Endodermal cell (in vitro differentiated cells): ENCODE measurements at regions not wholly inside any gene's neighbourhood (a gene's known extent, or its start where the extent isn't known, plus 50 kb on each side); places are given as distances from the start of the nearest gene placed in this dataset.

Experiments used
- DNase-seq: peaks from one replicate; pipeline ENCODE4 v3.0.0-alpha.2; 2017
- H3K27ac ChIP-seq: 2 replicates; pipeline ENCODE4 v1.5.1; 2013; ENCODE audit warnings: mild to moderate bottlenecking, low read depth, low read length, moderate library complexity
- H3K27me3 ChIP-seq: 2 replicates; pipeline ENCODE4 v1.6.1; 2013; ENCODE audit warnings: mild to moderate bottlenecking, low read length, moderate library complexity; ENCODE audit not compliant: insufficient read depth, control insufficient read depth, poor library complexity, severe bottlenecking
- H3K36me3 ChIP-seq: 2 replicates; pipeline ENCODE4 v1.7.0; 2013; ENCODE audit warnings: mild to moderate bottlenecking, low read length, moderate library complexity; ENCODE audit not compliant: control insufficient read depth, insufficient read depth
- H3K4me1 ChIP-seq: one replicate; pipeline ENCODE4 v1.7.0; 2013; ENCODE audit warnings: low read length; ENCODE audit not compliant: control insufficient read depth, insufficient read depth
- H3K4me3 ChIP-seq: 2 replicates; pipeline ENCODE4 v1.5.1; 2013; ENCODE audit warnings: mild to moderate bottlenecking, low read length, moderate library complexity
- H3K9ac ChIP-seq: 2 replicates; pipeline ENCODE4 v1.6.1; 2013; ENCODE audit warnings: mild to moderate bottlenecking, low read length, moderate library complexity; ENCODE audit not compliant: poor library complexity, severe bottlenecking; ENCODE audit errors: extremely low read depth
- H3K9me3 ChIP-seq: 2 replicates; pipeline ENCODE4 v1.6.1; 2013; ENCODE audit warnings: mild to moderate bottlenecking, low read length, moderate library complexity; ENCODE audit not compliant: control insufficient read depth
- H3K27ac Mint-ChIP-seq: 2 replicates; pipeline ENCODE4 v1.8.0; 2020; ENCODE audit warnings: mixed read lengths
- H3K27me3 Mint-ChIP-seq: 2 replicates; pipeline ENCODE4 v1.8.0; 2021; ENCODE audit warnings: mild to moderate bottlenecking, mixed read lengths; ENCODE audit not compliant: insufficient read depth
- H3K36me3 Mint-ChIP-seq: 2 replicates; pipeline ENCODE4 v1.8.0; 2020; ENCODE audit warnings: low read depth, mixed read lengths
- H3K4me1 Mint-ChIP-seq: 2 replicates; pipeline ENCODE4 v1.8.0; 2020; ENCODE audit warnings: mixed read lengths
- H3K4me3 Mint-ChIP-seq: 2 replicates; pipeline ENCODE4 v1.8.0; 2020; ENCODE audit warnings: mild to moderate bottlenecking, moderate library complexity, mixed read lengths
- H3K9me3 Mint-ChIP-seq: 2 replicates; pipeline ENCODE4 v1.8.0; 2020; ENCODE audit warnings: mild to moderate bottlenecking, mixed read lengths
- WGBS, 2 experiments: methylation state at CpG; one replicate each; pipeline versions ENCODE4 v1.1.5 to v1.1.7; 2013; ENCODE audit warnings: missing lambda C conversion rate in 2 of 2, mixed read lengths in 1 of 2; ENCODE audit not compliant: insufficient coverage in 1 of 2, insufficient read length in 1 of 2; 5-methylcytosine and 5-hydroxymethylcytosine counted together
- TF ChIP-seq, protein P1 (sequence below): fragments of 200-600 bp; sonication (generic); conservative IDR thresholded peaks from 2 replicates; pipeline ENCODE4 v1.5.0; 2021; ENCODE audit warnings: antibody characterized with exemption, mild to moderate bottlenecking

DNA sequence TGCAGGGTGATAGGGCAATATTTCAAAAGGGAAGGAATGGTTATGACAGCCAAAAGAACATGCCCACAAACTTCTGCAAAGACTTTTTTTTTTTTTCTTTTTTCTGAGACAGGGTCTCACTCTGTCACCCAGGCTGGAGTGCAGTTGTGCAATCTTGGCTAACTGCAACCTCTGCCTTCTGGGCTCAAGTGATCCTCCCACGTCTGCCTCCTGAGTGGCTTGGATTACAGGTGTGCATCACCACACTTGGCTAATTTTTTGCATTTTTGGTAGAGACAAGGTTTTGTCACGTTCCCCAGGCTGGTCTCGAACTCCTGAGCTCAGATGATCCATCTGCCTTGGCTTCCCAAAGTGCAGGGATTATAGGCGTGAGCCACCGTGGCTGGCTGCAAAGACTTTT lies 117.6 kb upstream of the ADGRF1 start:
- Histone ChIP-seq H3K4me3 (no peak overlapping the region), H3K27ac (no peak overlapping the region), H3K36me3 (no peaks in the 10 kb centered on the region), H3K27me3 (no peaks in the 10 kb centered on the region), H3K9ac (no peak overlapping the region), H3K4me1 (peaks cover 10% of the 10 kb centered on the region), H3K9me3 (no peaks in the 10 kb centered on the region)
- H3K4me3 Mint-ChIP-seq = no peak overlapping the region
- peaks cover 2% of the 10 kb centered on the region for H3K9me3 Mint-ChIP-seq
- 89 to 98% methylated on average over 5 of the region's 5 CpGs for WGBS, 2 experiments
- no peak for DNase-seq
- H3K27ac Mint-ChIP-seq = no peak overlapping the region
- peaks cover 25% of the 10 kb centered on the region for H3K4me1 Mint-ChIP-seq
- no peaks in the 10 kb centered on the region for H3K27me3 Mint-ChIP-seq
- TF ChIP-seq, protein P1, sequence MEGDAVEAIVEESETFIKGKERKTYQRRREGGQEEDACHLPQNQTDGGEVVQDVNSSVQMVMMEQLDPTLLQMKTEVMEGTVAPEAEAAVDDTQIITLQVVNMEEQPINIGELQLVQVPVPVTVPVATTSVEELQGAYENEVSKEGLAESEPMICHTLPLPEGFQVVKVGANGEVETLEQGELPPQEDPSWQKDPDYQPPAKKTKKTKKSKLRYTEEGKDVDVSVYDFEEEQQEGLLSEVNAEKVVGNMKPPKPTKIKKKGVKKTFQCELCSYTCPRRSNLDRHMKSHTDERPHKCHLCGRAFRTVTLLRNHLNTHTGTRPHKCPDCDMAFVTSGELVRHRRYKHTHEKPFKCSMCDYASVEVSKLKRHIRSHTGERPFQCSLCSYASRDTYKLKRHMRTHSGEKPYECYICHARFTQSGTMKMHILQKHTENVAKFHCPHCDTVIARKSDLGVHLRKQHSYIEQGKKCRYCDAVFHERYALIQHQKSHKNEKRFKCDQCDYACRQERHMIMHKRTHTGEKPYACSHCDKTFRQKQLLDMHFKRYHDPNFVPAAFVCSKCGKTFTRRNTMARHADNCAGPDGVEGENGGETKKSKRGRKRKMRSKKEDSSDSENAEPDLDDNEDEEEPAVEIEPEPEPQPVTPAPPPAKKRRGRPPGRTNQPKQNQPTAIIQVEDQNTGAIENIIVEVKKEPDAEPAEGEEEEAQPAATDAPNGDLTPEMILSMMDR = no peak
- H3K36me3 Mint-ChIP-seq = no peaks in the 10 kb centered on the region

DNA sequence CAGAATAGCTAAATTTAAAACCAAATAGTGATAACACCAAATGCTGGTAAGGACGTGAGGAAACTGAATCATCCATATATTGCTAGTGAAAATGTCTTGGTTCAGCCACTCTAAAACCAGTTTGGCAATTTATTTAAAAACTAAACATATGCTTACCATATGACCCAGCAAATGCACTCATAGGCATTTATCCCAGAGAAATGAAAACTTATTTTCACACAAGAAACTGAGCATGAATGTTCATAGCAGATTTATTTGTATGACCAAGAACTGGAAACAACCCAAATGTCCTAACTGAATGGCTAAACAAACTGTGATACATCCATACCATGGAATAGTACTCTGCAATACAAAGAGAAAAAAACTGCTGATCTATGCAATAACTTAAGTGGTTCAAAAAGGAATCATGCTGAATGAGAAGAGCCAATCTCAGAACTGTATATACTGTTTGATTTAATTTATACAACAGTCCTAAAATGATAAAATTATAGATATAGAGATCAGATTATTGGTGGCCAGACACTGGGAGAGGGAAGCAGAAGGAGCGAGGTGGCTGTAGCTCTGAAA lies 115.6 kb upstream of the ADGRF1 start:
- Histone ChIP-seq H3K27me3 (no peaks in the 10 kb centered on the region), H3K4me3 (no peak overlapping the region), H3K27ac (no peak overlapping the region), H3K36me3 (no peaks in the 10 kb centered on the region), H3K4me1 (peaks cover 11% of the 10 kb centered on the region), H3K9ac (no peak overlapping the region), H3K9me3 (no peaks in the 10 kb centered on the region)
- Mint-ChIP-seq H3K4me3 (no peak overlapping the region), H3K36me3 (no peaks in the 10 kb centered on the region), H3K9me3 (peaks cover 4% of the 10 kb centered on the region), H3K27ac (no peak overlapping the region), H3K27me3 (no peaks in the 10 kb centered on the region), H3K4me1 (peaks cover 41% of the 10 kb centered on the region)
- 50% methylated on average over 2 of the region's 2 CpGs; no CpG with 5 or more reads in 1 of the 2 experiments for WGBS, 2 experiments
- DNase-seq = no peak
- TF ChIP-seq, protein P1 = no peak

DNA sequence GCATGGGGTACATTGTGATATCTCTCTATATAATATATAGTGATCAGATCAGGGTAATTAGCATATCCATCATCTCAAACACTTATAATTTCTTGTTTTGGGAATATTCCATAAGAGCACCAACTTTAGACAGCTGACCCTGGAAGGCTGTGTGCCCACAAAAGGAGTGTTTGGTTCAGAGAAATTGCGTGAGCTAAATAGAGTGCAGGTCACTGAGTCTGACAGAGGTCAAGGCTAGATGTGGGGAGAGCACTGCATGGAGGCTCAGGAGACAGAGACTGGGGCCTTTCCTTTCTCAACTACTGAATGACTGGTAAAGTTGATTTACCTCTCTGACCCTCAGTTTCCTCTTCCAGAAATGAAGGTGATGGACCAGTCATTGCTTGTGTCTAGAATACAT lies 114.9 kb upstream of the ADGRF1 start:
- Mint-ChIP-seq H3K4me1 (peaks cover 46% of the 10 kb centered on the region), H3K36me3 (no peaks in the 10 kb centered on the region), H3K4me3 (no peak overlapping the region), H3K27me3 (no peaks in the 10 kb centered on the region), H3K9me3 (peaks cover 4% of the 10 kb centered on the region), H3K27ac (no peak overlapping the region)
- H3K27me3 ChIP-seq = no peaks in the 10 kb centered on the region
- DNase-seq = no peak
- TF ChIP-seq, protein P1 = no peak
- no peak overlapping the region for H3K9ac ChIP-seq
- H3K4me1 ChIP-seq = peaks cover 18% of the 10 kb centered on the region
- no peak overlapping the region for H3K4me3 ChIP-seq
- no peaks in the 10 kb centered on the region for H3K36me3 ChIP-seq
- no peak overlapping the region for H3K27ac ChIP-seq
- no peaks in the 10 kb centered on the region for H3K9me3 ChIP-seq
- WGBS, 2 experiments = 67 to 95% methylated on average over 1 of the region's 1 CpG
